HG03571 (cell line): ENCODE measurements at regions not wholly inside any gene's neighbourhood (a gene's known extent, or its start where the extent isn't known, plus 50 kb on each side); places are given as distances from the start of the nearest gene placed in this dataset.

Experiments
- ATAC-seq: cut with Tn5 transposase; IDR thresholded peaks from one replicate; pipeline ENCODE4 v1.9.1; 2021; ENCODE audit not compliant: unreplicated experiment

GRCh38 chr5:141800617-141801016 lies 77.6 kb downstream of the PCDH1 start:
- ATAC-seq = no peak

GRCh38 chr5:141799507-141800167 lies 78.6 kb downstream of the PCDH1 start:
- no peak for ATAC-seq

- ATAC-seq = no peak
Measured at GRCh38 chr5:141797425-141797824, 80.8 kb downstream of the PCDH1 start.

- ATAC-seq = no peak
Measured at GRCh38 chr5:141795421-141795820, 82.8 kb downstream of the PCDH1 start.

GRCh38 chr5:141793881-141794280 lies 84.3 kb downstream of the PCDH1 start:
- no peak for ATAC-seq

GRCh38 chr5:141793403-141793802 lies 84.8 kb downstream of the PCDH1 start:
- ATAC-seq = no peak

GRCh38 chr5:141790630-141791029 lies 87.6 kb downstream of the PCDH1 start:
- ATAC-seq = no peak

- no peak for ATAC-seq
Measured at GRCh38 chr5:141789330-141789729, 88.9 kb downstream of the PCDH1 start.

- no peak for ATAC-seq
Measured at GRCh38 chr5:141788296-141788970, 89.8 kb downstream of the PCDH1 start.

GRCh38 chr5:141787376-141787775 lies 90.8 kb downstream of the PCDH1 start:
- no peak for ATAC-seq

GRCh38 chr5:141786700-141787099 lies 91.5 kb downstream of the PCDH1 start:
- ATAC-seq = no peak

- no peak for ATAC-seq
Measured at GRCh38 chr5:141785711-141786110, 92.5 kb downstream of the PCDH1 start.

- no peak for ATAC-seq
Measured at GRCh38 chr5:141785135-141785534, 93.1 kb downstream of the PCDH1 start.

- no peak for ATAC-seq
Measured at GRCh38 chr5:141784529-141784928, 93.7 kb downstream of the PCDH1 start.

GRCh38 chr5:141783947-141784296 lies 94.3 kb downstream of the PCDH1 start:
- no peak for ATAC-seq

GRCh38 chr5:141783005-141783946 lies 94.9 kb downstream of the PCDH1 start:
- no peak for ATAC-seq

- ATAC-seq = no peak
Measured at GRCh38 chr5:141781910-141782309, 96.3 kb downstream of the PCDH1 start.

GRCh38 chr5:141780952-141781781 lies 97.0 kb downstream of the PCDH1 start:
- no peak for ATAC-seq

- no peak for ATAC-seq
Measured at GRCh38 chr5:141780240-141780951, 97.8 kb downstream of the PCDH1 start.

- ATAC-seq = no peak
Measured at GRCh38 chr5:141779503-141779973, 97.5 kb upstream of the ARAP3 start.
